ENCODE measurements at regions not wholly inside any gene's neighbourhood (a gene's known extent, or its start where the extent isn't known, plus 50 kb on each side); places are given as distances from the start of the nearest gene placed in this dataset.

DNA sequence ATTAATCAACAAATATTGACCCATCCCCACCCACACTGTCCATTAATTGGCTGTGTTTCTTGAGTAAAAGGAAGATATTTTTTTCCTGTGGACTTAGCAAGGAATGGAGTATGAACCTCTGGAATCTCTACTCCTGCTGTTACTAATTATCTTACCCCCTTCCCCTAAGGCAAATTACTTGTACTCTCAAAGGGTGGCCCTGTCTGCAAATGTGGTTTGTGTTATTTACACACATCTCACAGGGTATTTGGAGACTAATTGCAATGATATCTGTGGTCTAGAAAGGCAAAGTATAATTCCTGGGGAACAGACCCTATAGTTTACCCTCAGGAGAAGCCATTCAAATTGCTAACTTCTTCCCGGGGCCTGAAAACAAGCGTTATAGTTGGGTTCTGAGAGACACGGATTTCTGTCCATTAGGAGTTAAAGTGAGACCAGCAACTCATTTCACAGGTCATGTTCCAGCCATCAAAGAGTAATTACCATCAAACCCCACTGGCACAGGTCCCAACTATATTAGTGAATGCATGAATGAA is 133.0 kb upstream of the RASGEF1B start:
- Histone ChIP-seq H3K79me1 (ENCODE audit: low read depth, low read length) (no peaks in the 10 kb centered on the region), H3K79me2 (ENCODE audit: control insufficient read depth in 1 of 2, insufficient read depth in 2 of 2, low read length in 2 of 2) (no peaks in the 10 kb centered on the region), H2BK20ac (ENCODE audit: low read length) (no peak overlapping the region), H4K8ac (ENCODE audit: extremely low read depth, insufficient read depth, low read length) (no peak overlapping the region), H2BK15ac (ENCODE audit: low read length) (no peak overlapping the region), H3K14ac (ENCODE audit: insufficient read length) (no peak overlapping the region), H3K9me3 (ENCODE audit: insufficient read depth in 2 of 2, low read depth in 1 of 2, low read length in 1 of 2) (no peaks in the 10 kb centered on the region), H3K36me3 (ENCODE audit: control insufficient read depth in 2 of 4, insufficient read depth in 4 of 4, low read length in 3 of 4) (no peaks in the 10 kb centered on the region; a peak in 1 of 8 replicates), H3K18ac (ENCODE audit: extremely low read depth, low read length) (no peak overlapping the region), H3K9ac (replicated peaks in 1 of 4; ENCODE audit: extremely low read depth in 1 of 4, low read depth in 3 of 4, low read length in 3 of 4) (no peak overlapping the region), H3K23me2 (ENCODE audit: low read depth, low read length) (no peaks in the 10 kb centered on the region), H4K20me1 (replicated peaks in 1 of 2; ENCODE audit: control insufficient read depth in 1 of 2, insufficient read depth in 2 of 2, low read length in 2 of 2) (no peaks in the 10 kb centered on the region), H2BK12ac (ENCODE audit: low read depth, low read length) (no peak overlapping the region), H2AFZ (ENCODE audit: low read length) (no peak overlapping the region), H3K4me1 (replicated peaks in 1 of 4; ENCODE audit: control insufficient read depth in 3 of 4, insufficient read depth in 4 of 4, low read length in 3 of 4) (peaks cover 0 to 15% (median 3%) of the 10 kb centered on the region in 4 experiments; a peak in 2 of 7 replicates), H2BK120ac (replicated peaks; ENCODE audit: low read depth, low read length) (no peak overlapping the region), H3K4me2 (ENCODE audit: insufficient read depth in 1 of 2, low read depth in 2 of 2, low read length in 2 of 2) (no peak overlapping the region), H2BK5ac (ENCODE audit: low read depth, low read length) (no peak overlapping the region), H3K27me3 (replicated peaks in 1 of 4; ENCODE audit: control insufficient read depth in 3 of 4, extremely low read depth in 1 of 4, insufficient read depth in 3 of 4, low read length in 3 of 4) (no peaks in the 10 kb centered on the region), H3K27ac (ENCODE audit: low read depth, low read length) (no peak overlapping the region), H3K56ac (replicated peaks; ENCODE audit: insufficient read length, low read depth, low read length) (no peak overlapping the region), H3K4me3 (ENCODE audit: extremely low read depth in 1 of 4, insufficient read depth in 2 of 4, low read depth in 3 of 4, low read length in 4 of 4) (no peak overlapping the region), H3K23ac (ENCODE audit: insufficient read length) (no peak overlapping the region), H4K5ac (ENCODE audit: insufficient read length, low read depth, low read length) (no peak overlapping the region), H4K91ac (replicated peaks; ENCODE audit: insufficient read length, low read length) (no peak overlapping the region), H2AK5ac (ENCODE audit: low read depth, low read length) (no peak overlapping the region), H3K4ac (replicated peaks; ENCODE audit: insufficient read length, low read depth, low read length) (no peak overlapping the region)
- ChIA-PET CTCF (ENCODE audit: partially characterized antibody) (no interaction called here), POLR2A (ENCODE audit: partially characterized antibody) (no interaction called here)
- no peak for FAIRE-seq
- 86% methylated on average over 3 of the region's 3 CpGs; no CpG with 5 or more reads in 1 of the 2 experiments for WGBS, 2 experiments (ENCODE audit: extremely low coverage in 1 of 2, insufficient coverage in 1 of 2, insufficient read length in 1 of 2, insufficient replicate concordance in 2 of 2, low coverage in 1 of 2, low lambda C conversion rate in 2 of 2, missing lambda C conversion rate in 1 of 2)
- DNase-seq (ENCODE audit: low read depth in 1 of 2, low spot score in 2 of 2), result no peak
- TF ChIP-seq GABPA (IDR thresholded peaks at IDR 0.05; ENCODE audit: borderline replicate concordance, insufficient read depth, low read length) (no peak), EZH2 (IDR thresholded peaks at IDR 0.05; ENCODE audit: low read depth, low read length, severe bottlenecking) (no peak), EP300 (IDR thresholded peaks at IDR 0.05; ENCODE audit: borderline replicate concordance in 1 of 2, low read depth in 2 of 2, low read length in 2 of 2) (no peak), KDM1A (IDR thresholded peaks at IDR 0.05; ENCODE audit: borderline replicate concordance, low read length) (no peak), CHD2 (IDR thresholded peaks at IDR 0.05; ENCODE audit: low read length) (no peak)
- TF ChIP-seq, protein P1, sequence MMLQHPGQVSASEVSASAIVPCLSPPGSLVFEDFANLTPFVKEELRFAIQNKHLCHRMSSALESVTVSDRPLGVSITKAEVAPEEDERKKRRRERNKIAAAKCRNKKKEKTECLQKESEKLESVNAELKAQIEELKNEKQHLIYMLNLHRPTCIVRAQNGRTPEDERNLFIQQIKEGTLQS (IDR thresholded peaks at IDR 0.05; ENCODE audit: insufficient read depth, low read depth, low read length), result no peak

All from H1 (cell line).